Hepatocyte (in vitro differentiated cells): ENCODE measurements at regions not wholly inside any gene's neighbourhood (a gene's known extent, or its start where the extent isn't known, plus 50 kb on each side); places are given as distances from the start of the nearest gene placed in this dataset.

Experiments used
- DNase-seq: peaks from one replicate; pipeline ENCODE4 v3.0.0-alpha.2; 2016; ENCODE audit warnings: low spot score
- H2AFZ ChIP-seq: fragments of 200-600 bp; sonication (generic); 2 replicates; pipeline ENCODE4 v1.6.0; 2016; ENCODE audit warnings: antibody characterized with exemption, mild to moderate bottlenecking
- H3K27ac ChIP-seq: fragments of 200-600 bp; sonication (generic); 2 replicates; pipeline ENCODE4 v1.5.1; 2016; ENCODE audit warnings: mild to moderate bottlenecking
- H3K27me3 ChIP-seq: fragments of 200-600 bp; sonication (generic); 2 replicates; pipeline ENCODE4 v1.6.1; 2016
- H3K36me3 ChIP-seq: fragments of 200-600 bp; sonication (generic); replicated peaks from 2 replicates; pipeline ENCODE4 v1.5.1; 2016; ENCODE audit warnings: low read depth; ENCODE audit not compliant: insufficient read depth
- H3K4me1 ChIP-seq: fragments of 200-600 bp; sonication (generic); 2 replicates; pipeline ENCODE4 v1.5.1; 2016; ENCODE audit warnings: mild to moderate bottlenecking, moderate library complexity; ENCODE audit not compliant: insufficient read depth
- H3K4me2 ChIP-seq: fragments of 200-600 bp; sonication (generic); 2 replicates; pipeline ENCODE4 v1.6.0; 2016
- H3K4me3 ChIP-seq: fragments of 200-600 bp; sonication (generic); 2 replicates; pipeline ENCODE4 v1.5.1; 2016; ENCODE audit warnings: mild to moderate bottlenecking
- H3K79me2 ChIP-seq: fragments of 200-600 bp; sonication (generic); 2 replicates; pipeline ENCODE4 v1.6.0; 2017; ENCODE audit warnings: mild to moderate bottlenecking
- H3K9me2 ChIP-seq: fragments of 200-600 bp; sonication (generic); replicated peaks from 2 replicates; pipeline ENCODE4 v1.6.0; 2017; ENCODE audit warnings: mild to moderate bottlenecking; ENCODE audit not compliant: insufficient read depth
- H3K9me3 ChIP-seq: fragments of 200-600 bp; sonication (generic); 2 replicates; pipeline ENCODE4 v1.5.1; 2016; ENCODE audit warnings: low read depth, mild to moderate bottlenecking
- H4K20me1 ChIP-seq: fragments of 200-600 bp; sonication (generic); 2 replicates; pipeline ENCODE4 v1.6.0; 2016; ENCODE audit warnings: mild to moderate bottlenecking; ENCODE audit not compliant: insufficient read depth, poor library complexity, severe bottlenecking
- EZH2 ChIP-seq: fragments of 200-600 bp; sonication (generic); IDR thresholded peaks from 2 replicates; pipeline ENCODE4 v1.6.1; 2016; ENCODE audit warnings: antibody characterized with exemption, mild to moderate bottlenecking, borderline replicate concordance
- EZH2phosphoT487 ChIP-seq: fragments of 200-600 bp; sonication (generic); IDR thresholded peaks from one replicate; pipeline ENCODE4 v1.6.1; 2018; ENCODE audit warnings: antibody characterized with exemption, mild to moderate bottlenecking, low read depth, moderate library complexity; ENCODE audit not compliant: unreplicated experiment, severe bottlenecking
- WGBS: methylation state at CpG from one replicate; pipeline ENCODE4 v1.1.6; 2016; ENCODE audit warnings: low lambda C conversion rate; ENCODE audit errors: missing lambda C conversion rate; 5-methylcytosine and 5-hydroxymethylcytosine counted together
- TF ChIP-seq, protein P1 (sequence below): fragments of 200-600 bp; sonication (generic); IDR thresholded peaks from 2 replicates; pipeline ENCODE4 v1.5.1; 2016; ENCODE audit warnings: antibody characterized with exemption, mild to moderate bottlenecking; ENCODE audit not compliant: poor library complexity

DNA sequence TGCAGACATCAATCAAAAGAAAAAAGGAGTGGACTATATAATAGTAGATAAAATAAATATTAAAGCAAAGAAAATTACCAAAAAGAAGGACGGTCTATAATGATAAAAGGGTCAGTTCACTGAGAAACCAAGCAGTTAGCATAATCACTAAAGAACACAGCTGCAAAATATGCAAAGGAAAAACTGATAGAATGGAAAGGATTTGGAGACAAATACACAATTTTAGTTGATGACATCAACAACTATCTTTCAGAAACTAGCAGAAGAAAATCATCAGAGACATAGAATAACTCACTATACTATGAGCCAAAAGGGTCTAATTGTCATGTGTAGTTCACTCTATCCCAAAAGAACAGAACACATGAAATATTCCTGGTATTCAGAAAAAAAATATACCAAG lies 316.4 kb upstream of the IGFBP3 start:
- H2AFZ ChIP-seq = no peak overlapping the region
- 88% methylated on average over 1 of the region's 1 CpG for WGBS
- no peak for DNase-seq
- no peaks in the 10 kb centered on the region for H3K4me1 ChIP-seq
- no peaks in the 10 kb centered on the region for H3K9me2 ChIP-seq
- H3K9me3 ChIP-seq = no peaks in the 10 kb centered on the region
- H4K20me1 ChIP-seq = no peaks in the 10 kb centered on the region
- H3K27ac ChIP-seq = no peak overlapping the region
- no peaks in the 10 kb centered on the region for H3K36me3 ChIP-seq
- no peaks in the 10 kb centered on the region for H3K27me3 ChIP-seq
- H3K79me2 ChIP-seq = no peaks in the 10 kb centered on the region
- no peak overlapping the region for H3K4me2 ChIP-seq
- TF ChIP-seq EZH2 (no peak), EZH2phosphoT487 (no peak)
- TF ChIP-seq, protein P1, sequence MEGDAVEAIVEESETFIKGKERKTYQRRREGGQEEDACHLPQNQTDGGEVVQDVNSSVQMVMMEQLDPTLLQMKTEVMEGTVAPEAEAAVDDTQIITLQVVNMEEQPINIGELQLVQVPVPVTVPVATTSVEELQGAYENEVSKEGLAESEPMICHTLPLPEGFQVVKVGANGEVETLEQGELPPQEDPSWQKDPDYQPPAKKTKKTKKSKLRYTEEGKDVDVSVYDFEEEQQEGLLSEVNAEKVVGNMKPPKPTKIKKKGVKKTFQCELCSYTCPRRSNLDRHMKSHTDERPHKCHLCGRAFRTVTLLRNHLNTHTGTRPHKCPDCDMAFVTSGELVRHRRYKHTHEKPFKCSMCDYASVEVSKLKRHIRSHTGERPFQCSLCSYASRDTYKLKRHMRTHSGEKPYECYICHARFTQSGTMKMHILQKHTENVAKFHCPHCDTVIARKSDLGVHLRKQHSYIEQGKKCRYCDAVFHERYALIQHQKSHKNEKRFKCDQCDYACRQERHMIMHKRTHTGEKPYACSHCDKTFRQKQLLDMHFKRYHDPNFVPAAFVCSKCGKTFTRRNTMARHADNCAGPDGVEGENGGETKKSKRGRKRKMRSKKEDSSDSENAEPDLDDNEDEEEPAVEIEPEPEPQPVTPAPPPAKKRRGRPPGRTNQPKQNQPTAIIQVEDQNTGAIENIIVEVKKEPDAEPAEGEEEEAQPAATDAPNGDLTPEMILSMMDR = no peak
- H3K4me3 ChIP-seq = no peak overlapping the region

GRCh38 chr7:46233585-46234329 lies 312.7 kb upstream of the IGFBP3 start:
- H3K9me2 ChIP-seq = no peaks in the 10 kb centered on the region
- no peaks in the 10 kb centered on the region for H3K9me3 ChIP-seq
- no peak overlapping the region for H2AFZ ChIP-seq
- 72% methylated on average over 1 of the region's 1 CpG for WGBS
- no peak overlapping the region for H3K4me2 ChIP-seq
- no peaks in the 10 kb centered on the region for H4K20me1 ChIP-seq
- no peak overlapping the region for H3K27ac ChIP-seq
- no peaks in the 10 kb centered on the region for H3K79me2 ChIP-seq
- H3K36me3 ChIP-seq = no peaks in the 10 kb centered on the region
- H3K4me1 ChIP-seq = no peaks in the 10 kb centered on the region
- TF ChIP-seq EZH2phosphoT487 (no peak), EZH2 (no peak)
- TF ChIP-seq, protein P1 = no peak
- H3K27me3 ChIP-seq = no peaks in the 10 kb centered on the region
- no peak for DNase-seq
- no peak overlapping the region for H3K4me3 ChIP-seq

- H3K27me3 ChIP-seq = no peaks in the 10 kb centered on the region
- H3K9me2 ChIP-seq = no peaks in the 10 kb centered on the region
- H3K79me2 ChIP-seq = no peaks in the 10 kb centered on the region
- no peaks in the 10 kb centered on the region for H4K20me1 ChIP-seq
- no peaks in the 10 kb centered on the region for H3K36me3 ChIP-seq
- H3K4me2 ChIP-seq = no peak overlapping the region
- no peaks in the 10 kb centered on the region for H3K9me3 ChIP-seq
- H3K27ac ChIP-seq = no peak overlapping the region
- no peaks in the 10 kb centered on the region for H3K4me1 ChIP-seq
- TF ChIP-seq EZH2 = no peak
- TF ChIP-seq, protein P1 = no peak
- no peak for TF ChIP-seq EZH2phosphoT487
- no peak overlapping the region for H2AFZ ChIP-seq
- no peak for DNase-seq
- no peak overlapping the region for H3K4me3 ChIP-seq
Observed at GRCh38 chr7:46230990-46231305, 309.9 kb upstream of the IGFBP3 start.
